ENCODE measurements at regions not wholly inside any gene's neighbourhood (a gene's known extent, or its start where the extent isn't known, plus 50 kb on each side); places are given as distances from the start of the nearest gene placed in this dataset.

DNA sequence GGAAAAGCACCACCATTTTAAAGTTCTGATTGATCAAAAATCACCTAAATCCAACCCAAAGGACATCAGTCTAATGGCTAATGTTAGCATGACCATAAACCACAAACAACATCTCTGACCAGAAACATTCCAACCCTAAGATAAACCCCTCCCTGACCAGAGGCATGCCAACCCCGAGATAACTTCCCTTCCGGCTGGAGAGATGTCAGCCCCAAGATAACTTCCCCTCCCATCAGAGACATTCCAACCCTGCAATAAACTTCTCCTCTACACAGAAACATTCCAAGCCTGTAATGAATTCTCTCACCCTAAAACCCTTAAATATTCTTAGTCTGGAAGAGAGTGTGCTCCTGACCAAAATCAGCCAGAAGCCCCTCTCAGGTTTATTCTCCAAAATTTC, 364.3 kb downstream of the KCNN2 start:
- TF ChIP-seq, protein P1, sequence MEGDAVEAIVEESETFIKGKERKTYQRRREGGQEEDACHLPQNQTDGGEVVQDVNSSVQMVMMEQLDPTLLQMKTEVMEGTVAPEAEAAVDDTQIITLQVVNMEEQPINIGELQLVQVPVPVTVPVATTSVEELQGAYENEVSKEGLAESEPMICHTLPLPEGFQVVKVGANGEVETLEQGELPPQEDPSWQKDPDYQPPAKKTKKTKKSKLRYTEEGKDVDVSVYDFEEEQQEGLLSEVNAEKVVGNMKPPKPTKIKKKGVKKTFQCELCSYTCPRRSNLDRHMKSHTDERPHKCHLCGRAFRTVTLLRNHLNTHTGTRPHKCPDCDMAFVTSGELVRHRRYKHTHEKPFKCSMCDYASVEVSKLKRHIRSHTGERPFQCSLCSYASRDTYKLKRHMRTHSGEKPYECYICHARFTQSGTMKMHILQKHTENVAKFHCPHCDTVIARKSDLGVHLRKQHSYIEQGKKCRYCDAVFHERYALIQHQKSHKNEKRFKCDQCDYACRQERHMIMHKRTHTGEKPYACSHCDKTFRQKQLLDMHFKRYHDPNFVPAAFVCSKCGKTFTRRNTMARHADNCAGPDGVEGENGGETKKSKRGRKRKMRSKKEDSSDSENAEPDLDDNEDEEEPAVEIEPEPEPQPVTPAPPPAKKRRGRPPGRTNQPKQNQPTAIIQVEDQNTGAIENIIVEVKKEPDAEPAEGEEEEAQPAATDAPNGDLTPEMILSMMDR (conservative IDR thresholded peaks at IDR 0.05 in 1 of 2, IDR thresholded peaks at IDR 0.05 in 1 of 2; ENCODE audit: extremely low read depth in 1 of 2, insufficient read depth in 1 of 2, low read depth in 1 of 2, low read length in 2 of 2) = no peak
- no peak for TF ChIP-seq EZH2 (IDR thresholded peaks at IDR 0.05; ENCODE audit: borderline replicate concordance, low read length)
